ENCODE measurements at regions not wholly inside any gene's neighbourhood (a gene's known extent, or its start where the extent isn't known, plus 50 kb on each side); places are given as distances from the start of the nearest gene placed in this dataset.

- TF ChIP-seq EZH2 (IDR thresholded peaks at IDR 0.05; ENCODE audit: borderline replicate concordance, low read length), result no peak
- TF ChIP-seq CTCF (IDR thresholded peaks at IDR 0.05; ENCODE audit: low read length), result no peak
Observed at GRCh38 chr20:40493071-40493470, 196.0 kb downstream of the MAFB start.
